Cerebellar cortex (tissue), 1 donor: ENCODE measurements at regions not wholly inside any gene's neighbourhood (a gene's known extent, or its start where the extent isn't known, plus 50 kb on each side); places are given as distances from the start of the nearest gene placed in this dataset.
A peak's percentile ranks its signal among the peaks of the same experiment; 100 is the strongest.
"Not testable (repeated sequence)": the region's sequence is repeated elsewhere in the genome, so short reads cannot be mapped to it uniquely, and the experiment has no call there.

ENCODE experiments used
- DNase-seq: peaks from one replicate; pipeline ENCODE4 v3.0.0-alpha.2; 2015; ENCODE audit warnings: low spot score

DNA sequence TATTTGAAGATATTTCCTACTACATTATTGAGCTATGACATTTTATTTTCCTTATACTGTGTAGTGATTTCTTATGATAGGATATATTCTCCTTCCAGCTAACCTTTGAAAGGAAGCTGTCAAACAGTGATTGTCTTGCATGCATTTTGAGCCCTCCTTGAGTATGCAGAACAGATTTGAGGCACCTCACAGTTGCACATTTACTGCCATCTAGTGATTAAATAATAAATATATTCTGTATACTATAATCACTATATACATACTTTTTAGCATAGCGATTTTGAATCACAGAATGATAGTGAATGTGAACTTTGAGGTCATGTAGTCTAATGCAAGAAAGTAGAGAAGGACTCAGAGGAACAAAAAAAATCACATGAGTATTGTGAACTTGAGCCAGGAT lies 268.4 kb upstream of the CDH19 start:
- peak; percentile 20 for DNase-seq

DNA sequence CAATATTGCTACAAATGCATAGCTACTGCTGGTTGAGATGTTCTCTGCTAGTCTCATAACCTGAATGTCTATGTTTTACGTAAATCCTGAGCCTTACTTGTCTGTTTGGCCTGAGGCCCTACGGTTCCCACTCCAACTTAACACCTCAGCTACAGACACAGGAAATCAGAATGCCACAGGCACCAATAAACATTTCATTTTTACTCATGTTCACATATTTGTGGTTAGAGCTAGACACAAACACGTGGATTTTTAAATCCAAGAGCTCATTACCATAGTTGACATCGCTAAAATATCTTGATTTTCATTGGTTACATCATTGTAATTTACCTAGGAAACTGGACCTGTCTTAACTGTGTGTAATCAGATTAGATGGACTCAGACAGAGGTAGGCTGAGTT lies 263.8 kb upstream of the CDH19 start:
- no peak for DNase-seq

DNA sequence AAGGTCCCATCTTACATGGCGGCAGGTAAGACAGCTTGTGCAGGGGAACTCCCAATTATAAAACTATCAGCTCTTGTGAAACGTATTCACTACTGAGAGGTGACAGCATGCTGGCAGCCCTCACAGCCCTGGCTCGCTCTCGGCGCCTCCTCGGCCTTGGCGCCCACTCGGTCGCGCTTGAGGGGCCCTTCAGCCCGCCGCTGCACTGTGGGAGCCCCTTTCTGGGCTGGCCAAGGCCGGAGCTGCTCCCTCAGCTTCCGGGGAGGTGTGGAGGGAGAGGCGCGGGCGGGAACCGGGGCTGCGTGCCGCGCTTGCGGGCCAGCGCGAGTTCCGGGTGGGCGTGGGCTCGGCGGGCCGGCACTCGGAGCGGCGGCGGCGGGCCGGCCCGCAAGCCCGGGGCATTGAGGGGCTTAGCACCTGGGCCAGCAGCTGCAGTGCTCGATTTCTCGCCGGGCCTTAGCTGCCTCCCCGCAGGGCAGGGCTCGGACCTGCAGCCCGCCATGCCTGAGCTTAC lies 262.6 kb upstream of the CDH19 start:
- not testable (repeated sequence) for DNase-seq

DNA sequence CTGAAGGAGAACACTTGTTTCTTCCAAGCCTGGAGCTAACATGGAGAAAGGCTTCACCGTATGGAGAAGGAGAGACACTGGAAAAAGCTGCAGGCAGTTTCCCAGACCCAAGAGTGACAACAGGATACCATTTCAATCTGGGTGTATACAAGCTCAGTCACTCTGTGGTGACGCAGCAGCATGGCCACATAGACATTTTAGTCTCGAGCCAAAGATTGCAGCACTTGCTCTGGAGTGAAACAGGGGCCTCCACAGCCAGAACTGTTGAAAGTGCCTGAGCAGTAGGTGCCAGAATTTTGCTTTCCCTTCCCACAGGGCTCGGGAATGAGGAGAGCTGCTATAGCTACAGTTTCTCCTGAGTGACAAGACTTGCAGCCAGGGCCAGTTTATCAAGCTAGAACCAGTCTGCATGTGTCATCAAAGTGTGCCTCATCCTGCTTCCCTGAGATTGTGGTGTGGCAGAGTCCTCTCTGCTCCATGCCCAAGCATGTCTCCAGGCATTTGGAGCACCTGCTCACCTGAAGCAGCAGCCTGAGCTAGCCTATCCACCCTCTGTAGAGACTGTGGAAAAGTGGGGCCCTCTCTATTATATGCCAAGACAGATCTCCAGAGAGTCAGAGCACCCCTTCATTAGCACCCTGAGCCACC lies 234.6 kb upstream of the CDH19 start:
- no peak for DNase-seq

DNA sequence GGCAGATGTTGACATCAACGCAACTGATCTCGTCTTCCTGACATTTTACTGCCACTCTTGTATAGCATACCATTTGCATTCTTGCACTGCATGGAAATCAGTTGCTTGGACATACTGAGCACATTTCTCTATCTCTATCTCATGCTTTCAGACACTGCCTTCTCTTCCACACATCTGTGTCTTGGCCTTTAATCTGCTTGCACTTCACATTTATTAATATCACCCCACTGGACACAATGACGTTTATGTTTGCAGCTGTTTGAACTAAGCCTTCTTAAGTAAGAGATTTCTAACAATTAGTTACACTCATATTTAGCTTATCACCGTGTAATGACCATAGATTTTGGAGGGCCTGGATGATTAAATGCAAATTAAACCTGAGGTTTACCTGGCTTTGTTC lies 229.8 kb upstream of the CDH19 start:
- no peak for DNase-seq

DNA sequence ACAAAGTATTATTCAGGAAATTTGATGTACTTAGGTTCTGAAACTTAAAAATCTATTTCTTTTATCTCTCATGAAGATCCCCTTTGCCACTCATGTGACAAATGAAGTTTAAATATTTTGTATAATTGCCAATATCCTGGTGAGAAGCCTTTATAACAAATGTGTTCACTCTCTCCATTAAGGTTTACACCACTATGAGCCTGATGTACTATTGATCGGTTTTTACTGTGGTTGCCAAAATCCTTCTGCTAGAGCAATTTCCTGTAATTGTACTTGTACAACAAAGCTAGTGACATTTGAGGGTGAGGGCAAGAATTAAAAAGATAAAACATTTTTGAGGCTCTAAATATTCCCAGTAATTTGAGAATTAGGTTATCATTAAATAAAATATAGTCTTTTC lies 222.3 kb upstream of the CDH19 start:
- no peak for DNase-seq

DNA sequence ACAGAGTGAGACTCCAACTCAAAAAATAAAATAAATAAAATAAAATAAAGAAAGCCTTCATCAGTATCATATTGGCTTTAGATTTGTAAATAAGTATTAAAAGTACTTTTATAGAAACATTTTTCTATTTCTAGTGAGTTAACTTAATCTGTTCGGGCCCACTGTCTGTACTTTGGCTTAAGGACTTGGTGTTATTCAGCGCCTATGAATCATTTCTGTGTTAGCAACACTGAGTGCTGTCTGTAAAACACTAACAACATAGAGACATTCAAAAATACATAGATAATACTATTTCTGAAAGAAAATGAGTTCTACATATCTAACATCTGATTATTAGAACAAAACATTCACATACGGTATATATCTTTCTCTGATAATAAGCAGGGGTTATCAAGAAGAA lies 221.5 kb upstream of the CDH19 start:
- no peak for DNase-seq

DNA sequence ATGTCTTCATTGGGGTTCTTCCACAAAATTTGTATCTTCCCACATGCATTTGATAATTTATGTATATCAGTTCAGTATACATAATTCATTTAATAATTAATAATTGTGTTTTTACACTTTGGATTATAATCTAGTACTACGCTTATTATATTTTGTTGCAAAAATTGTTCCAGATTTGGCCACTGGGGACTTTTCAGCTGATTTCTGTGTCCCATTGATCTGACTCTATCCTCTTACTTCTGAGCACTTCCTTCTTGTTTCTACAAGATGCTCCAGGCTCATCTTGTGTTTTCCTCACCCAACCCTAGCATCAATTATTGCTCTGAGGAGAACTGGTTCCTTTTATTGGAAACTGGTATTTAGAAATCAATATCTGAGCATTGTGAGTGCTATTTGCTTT lies 215.3 kb upstream of the CDH19 start:
- DNase-seq = no peak

DNA sequence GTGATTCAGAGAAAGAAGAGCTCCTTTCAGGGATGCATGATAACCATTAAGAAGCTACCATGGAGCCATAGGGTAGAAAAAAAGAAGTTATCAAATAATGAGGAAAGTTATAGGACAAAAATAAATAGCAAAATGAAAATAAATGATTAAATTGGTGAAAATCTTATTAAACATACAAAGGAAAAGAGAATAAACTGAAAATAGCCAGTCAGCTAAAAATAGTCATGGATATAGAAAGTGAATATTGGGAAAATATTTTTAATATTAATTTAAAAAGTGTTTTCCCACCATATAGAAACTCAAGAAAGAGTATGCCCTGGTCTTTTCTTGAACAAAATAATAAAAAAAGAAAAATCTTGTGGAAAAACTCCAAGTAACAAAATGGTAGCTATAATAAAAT lies 209.2 kb upstream of the CDH19 start:
- no peak for DNase-seq

DNA sequence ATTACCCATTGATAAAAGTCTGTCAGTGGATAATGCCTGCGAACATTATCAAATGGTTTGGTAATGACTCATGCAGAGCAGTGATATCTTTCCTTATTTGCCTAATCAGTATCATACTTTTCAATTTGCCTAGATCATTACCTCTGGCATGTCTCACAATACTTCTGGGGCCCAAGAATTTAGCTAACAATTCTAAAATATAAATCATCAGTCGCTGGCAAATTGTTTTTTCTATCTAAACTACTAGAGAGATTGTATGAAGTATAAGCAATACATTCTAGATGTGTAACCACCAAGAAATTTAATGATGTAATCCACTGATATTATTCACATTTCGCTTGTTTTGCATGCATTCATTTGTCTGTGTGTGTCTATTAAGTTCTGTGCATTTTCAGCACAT lies 191.2 kb upstream of the CDH19 start:
- DNase-seq = no peak

DNA sequence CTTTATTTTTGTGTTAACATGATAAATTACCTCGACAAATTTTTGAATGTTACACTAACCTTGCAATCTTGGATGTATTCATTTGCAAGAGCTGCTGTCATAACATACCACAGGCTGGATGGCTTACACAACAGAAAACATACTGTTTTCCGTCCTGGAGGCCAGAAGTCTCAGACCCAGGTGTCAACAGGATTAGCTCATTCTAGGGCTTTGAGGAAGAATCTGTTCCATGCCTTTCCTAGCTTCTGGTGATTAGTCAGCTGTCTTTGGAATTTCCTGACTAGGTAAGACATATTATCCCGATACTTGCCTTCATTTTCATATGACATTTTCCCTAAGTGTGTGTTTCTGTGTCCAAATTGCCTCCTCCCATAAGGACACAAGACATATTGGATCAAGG lies 188.6 kb upstream of the CDH19 start:
- no peak for DNase-seq

DNA sequence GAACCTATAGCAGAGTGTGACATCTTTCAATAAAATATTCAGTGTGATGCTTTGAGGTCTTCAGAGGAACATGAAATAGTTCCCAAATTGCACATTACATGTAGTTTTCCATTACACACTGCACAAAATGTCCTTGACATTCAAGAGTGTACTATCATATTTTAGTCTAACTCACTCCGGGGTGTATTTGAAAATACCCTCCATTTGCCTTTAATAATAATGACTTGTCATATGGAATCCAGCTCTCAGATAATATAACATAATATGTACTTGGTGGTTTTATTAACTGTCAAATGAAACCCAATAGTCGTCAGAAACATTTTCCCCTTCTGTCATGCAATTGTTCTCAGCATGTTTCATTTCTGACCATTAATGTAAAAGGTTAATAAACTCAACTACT lies 176.7 kb upstream of the CDH19 start:
- DNase-seq = no peak

DNA sequence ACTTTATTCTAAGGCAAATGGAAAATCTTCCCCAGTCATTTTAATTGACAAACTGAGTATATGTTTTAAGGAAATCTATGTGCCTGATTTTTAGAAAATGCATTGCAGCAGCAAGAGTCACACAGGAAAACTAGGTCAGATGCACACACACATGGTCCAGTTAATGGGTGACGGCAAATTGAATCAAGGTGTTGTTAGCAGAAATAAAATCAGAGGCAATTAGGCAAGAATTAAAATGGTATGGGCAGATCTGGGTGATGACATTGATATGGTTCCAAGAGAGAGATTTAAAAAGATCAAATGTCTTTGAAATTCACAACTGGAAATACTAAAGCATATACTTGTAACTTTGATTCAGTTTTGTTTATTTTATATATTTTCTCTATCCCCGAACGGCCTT lies 174.2 kb upstream of the CDH19 start:
- no peak for DNase-seq

DNA sequence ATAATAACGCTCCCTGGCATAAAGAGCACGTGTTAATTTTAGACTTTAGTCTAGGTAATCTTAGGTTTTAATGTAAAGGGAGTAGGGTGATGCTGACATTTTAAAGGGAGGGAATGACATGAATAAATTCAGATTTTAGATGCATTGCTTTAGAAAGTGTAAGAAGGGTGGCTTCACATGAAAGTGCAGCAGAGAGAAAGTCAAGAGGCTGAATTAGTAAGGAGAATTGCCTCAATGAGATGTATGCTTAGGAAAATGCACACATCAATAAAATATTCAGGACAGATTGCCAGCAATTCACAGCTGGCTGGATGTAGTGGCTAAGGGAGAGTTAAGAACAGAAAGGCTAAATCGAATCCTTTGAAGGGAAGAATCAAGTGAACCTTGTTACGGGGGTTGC lies 165.5 kb upstream of the CDH19 start:
- no peak for DNase-seq

DNA sequence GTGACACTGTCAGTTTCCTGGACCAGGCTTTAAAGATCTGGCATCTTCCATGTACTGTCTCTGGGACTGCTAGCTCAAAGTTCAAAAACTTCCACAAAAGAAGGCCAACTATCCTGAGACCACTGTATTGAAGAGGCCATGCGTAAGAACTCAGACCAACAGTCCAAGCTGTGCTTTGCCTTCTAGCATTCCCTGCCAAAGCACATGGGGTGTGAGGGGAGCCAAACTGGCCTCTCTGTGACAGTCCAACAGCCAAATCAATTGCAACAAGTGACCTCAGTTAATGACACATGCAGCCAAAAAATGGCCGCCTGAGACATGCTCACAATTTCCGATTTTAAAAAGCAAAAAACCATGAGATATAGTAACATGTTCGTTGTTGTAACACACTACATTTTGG lies 160.3 kb upstream of the CDH19 start:
- DNase-seq = peak; percentile 27

DNA sequence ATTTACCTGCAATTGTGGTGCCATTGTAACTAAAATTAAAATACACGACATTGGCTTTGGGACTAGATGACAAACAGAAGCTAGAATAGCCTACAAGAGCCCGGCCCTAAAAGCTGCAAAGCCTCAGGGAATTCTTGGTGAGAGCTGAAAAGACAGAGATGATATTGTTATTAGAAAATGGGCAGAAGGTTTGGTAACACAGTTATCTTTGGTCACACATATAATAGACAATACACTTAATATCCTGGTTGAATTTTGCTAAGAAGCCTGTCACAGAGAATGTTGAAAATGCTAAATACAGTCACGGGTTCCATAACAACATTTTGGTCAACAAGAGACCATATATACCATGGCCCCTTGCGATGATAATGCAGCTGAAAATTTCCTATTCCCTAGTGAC lies 157.3 kb upstream of the CDH19 start:
- no peak for DNase-seq

DNA sequence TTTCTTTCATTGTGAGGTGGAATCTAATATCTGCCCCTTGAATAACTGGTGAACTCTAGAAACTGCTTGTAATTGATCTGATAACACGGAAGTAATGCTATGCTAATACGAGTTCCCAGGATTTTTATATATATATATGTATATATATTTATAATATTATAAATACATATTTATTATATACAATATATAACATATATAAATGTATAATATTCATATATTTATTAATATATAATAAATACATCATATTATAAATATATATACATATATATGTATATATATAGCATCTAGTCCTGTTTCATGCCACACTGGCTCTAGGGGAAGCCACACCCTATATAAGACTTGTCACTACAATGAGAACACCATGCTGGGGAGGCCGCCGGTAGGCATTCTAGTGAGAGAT lies 156.7 kb upstream of the CDH19 start:
- DNase-seq = no peak

DNA sequence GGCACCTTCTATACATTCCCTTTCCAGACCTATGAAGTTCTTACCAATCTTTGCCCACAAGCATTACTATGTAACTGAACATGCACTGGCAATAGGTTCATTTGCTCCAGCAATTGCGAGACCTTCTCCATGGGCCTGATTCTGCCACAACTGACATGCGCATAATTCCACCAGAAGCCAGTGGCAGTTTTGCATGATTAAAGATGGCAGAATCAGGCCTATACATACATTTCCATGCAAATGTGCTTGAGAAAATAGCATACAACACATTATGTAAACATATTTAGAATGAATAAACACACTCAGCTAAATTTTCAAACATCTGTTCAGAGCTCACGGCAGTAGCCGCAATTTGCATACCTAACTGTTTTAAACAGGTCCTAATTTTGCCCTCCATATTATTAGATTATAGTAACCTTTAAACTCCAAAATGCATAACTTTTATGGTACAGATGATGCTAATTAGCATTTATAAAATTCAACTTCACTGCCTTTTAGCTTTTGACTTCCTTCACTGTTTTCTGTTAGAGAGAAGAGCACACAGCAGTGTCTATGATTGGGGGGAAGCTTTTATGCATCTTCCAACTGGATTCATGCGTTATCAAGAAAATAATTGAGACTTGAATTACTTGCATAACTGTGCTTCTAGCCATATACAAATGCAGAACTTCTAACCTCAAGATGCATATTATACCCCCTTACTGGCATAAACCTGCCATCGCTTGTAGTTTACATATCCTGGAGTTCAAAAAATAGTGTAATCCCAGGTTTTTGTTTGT lies 155.3 kb upstream of the CDH19 start:
- DNase-seq = no peak

DNA sequence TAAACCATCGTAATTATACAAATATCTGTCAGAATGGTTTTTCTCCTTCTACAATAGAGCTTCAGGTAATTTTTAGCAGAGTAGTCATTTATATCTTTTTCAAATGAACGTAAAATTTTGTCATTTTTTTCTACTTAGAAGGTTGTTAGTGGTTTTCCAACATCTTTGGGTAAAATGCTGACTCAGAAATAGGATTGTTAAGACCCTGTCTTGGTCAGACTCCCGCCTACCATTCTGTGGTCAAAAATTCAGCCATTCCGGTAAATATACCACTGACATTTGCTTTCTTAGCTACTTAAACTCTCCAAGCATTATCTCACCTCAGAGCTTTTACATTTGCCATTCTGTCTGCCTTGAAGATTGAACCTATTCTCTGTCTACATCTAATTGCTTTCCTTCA lies 154.1 kb upstream of the CDH19 start:
- no peak for DNase-seq

DNA sequence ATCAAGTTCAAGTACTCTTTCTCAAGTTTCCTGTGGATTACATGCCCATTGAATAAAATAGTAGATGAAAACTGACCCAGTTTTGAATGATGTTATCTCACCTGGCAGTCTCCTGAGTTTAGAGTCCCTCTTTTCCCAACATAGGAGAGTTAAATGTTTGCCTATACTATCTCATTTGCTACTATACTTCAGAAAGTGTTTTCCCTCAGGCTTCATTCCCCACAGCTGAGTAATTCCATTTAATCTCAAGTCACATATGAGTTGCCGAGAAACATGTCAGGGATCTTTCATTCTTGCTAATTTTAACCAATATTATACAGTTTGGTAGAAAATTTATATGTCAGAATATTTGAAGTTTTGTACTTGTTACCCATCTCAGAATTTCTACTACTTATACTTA lies 150.4 kb upstream of the CDH19 start:
- no peak for DNase-seq

DNA sequence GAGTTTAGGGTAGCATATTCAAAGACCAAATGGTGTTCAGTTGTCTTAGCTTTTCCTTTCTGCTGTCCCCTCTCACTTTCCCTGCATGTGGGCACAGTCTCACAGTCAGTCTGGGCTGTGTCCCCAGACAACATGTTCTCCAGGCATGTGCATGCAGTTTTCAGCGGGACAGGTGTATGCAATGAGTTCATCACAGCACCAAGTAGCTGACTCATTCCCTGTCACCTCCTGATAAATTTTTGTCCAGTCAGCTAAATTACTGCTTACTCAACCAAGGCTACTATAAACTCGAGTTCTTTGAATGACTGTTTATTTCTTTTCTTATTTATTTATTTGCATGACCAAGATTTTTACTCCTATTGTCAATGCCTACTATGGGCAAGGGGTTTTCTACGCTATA lies 148.8 kb upstream of the CDH19 start:
- no peak for DNase-seq

DNA sequence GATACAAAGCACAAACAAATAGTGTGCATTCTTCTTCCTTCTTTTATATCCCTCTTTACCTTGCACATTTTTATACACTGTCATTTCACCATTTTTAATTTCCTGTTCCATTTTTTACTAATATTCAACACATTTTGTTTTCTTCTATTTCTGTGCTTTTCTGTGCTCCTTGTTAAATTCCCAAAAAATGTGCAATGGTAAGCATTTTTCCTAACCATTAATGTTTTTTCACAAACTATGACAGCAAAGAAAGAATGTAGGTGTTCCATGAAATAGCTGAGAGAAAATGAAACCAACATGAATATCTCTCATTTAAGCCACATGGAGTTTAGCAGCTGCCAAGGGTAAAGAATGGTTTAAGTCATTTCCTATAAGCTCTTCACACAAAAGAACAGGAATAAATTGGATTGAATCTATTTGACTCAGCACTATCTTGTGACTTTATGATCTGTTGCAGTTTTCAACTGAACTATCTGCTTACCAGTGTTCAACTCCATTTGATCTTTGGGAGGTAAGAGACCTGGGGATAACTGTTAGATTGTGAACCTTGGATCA lies 145.7 kb upstream of the CDH19 start:
- DNase-seq = no peak

DNA sequence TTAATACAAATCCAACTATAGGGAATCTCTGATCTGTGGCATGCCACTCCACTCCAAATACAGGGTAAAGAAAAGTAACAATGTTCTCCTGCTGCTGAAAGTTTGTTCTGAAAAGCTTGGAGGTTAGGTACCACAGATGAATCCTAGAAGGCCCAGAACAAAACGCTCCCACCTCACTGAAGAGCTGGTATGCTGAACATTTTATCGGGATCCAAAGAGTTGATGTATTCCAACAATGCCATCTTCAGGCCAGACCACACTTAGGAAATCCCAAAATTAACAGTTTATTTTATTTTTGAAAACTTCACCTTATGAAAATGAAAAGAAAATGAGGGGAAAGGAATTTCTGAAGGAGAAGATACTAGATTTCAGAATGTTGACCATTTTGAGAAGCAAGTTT lies 145.1 kb upstream of the CDH19 start:
- DNase-seq = peak; percentile 64

DNA sequence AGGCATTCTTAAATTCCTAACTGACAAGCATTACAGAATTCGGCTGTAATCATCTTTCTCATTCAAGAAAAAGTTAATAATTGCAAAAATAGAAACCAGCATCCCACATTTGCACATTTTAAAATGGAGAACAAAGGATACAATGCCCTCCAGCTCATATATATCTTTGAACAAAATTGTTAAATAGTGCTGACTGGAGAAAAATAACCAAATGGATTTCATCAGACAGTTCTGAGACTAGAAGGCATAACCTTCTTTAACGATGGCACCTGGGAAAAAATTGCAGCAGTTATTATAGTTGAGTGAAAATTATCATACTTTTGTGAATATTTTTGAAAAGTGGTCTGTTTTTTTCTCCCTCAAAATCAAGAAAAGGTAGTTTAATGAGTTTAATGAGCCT lies 138.9 kb upstream of the CDH19 start:
- no peak for DNase-seq
